Uterus (tissue), 3 donors: ENCODE measurements at regions not wholly inside any gene's neighbourhood (a gene's known extent, or its start where the extent isn't known, plus 50 kb on each side); places are given as distances from the start of the nearest gene placed in this dataset.

Source experiments
- DNase-seq, 2 donors: peaks; one replicate each; pipeline ENCODE4 v3.0.0-alpha.2; 2019 to 2020
- H3K27ac ChIP-seq, 2 donors: fragments of 200-600 bp; sonication (generic); 1 replicate in 1 of 2; 2 replicates in 1 of 2; pipeline ENCODE4 v1.5.1; 2016 to 2018
- H3K27me3 ChIP-seq, 2 donors: fragments of 200-600 bp; sonication (generic); one replicate each; pipeline ENCODE4 v1.5.1; 2018 to 2019; ENCODE audit warnings: control low read depth in 1 of 2
- H3K36me3 ChIP-seq, 2 donors: fragments of 200-600 bp; sonication (generic); one replicate each; pipeline ENCODE4 v1.5.1; 2019; ENCODE audit warnings: control low read depth in 1 of 2
- H3K4me1 ChIP-seq, 2 donors: fragments of 200-600 bp; sonication (generic); one replicate each; pipeline ENCODE4 v1.5.1; 2018 to 2019; ENCODE audit warnings: control low read depth in 1 of 2
- H3K4me3 ChIP-seq, 2 donors: fragments of 200-600 bp; sonication (generic); 1 replicate in 1 of 2; 2 replicates in 1 of 2; pipeline ENCODE4 v1.5.1; 2018 to 2019; ENCODE audit warnings: mild to moderate bottlenecking in 1 of 2
- H3K9me3 ChIP-seq, 2 donors: fragments of 200-600 bp; sonication (generic); one replicate each; pipeline ENCODE4 v1.5.1; 2019; ENCODE audit warnings: control low read depth in 1 of 2
- POLR2A ChIP-seq, 2 donors: fragments of 450-650 bp; IDR thresholded peaks; one replicate each; pipeline ENCODE4 v1.6.1; 2016; ENCODE audit warnings: antibody characterized with exemption in 2 of 2, mild to moderate bottlenecking in 1 of 2, moderate library complexity in 1 of 2
- intact Hi-C: fragments of 100-400 bp; cut with DNase I; formaldehyde crosslinking; loops from one replicate; pipeline ENCODE4 v1.15.1; 2023; ENCODE audit warnings: low total_unique reads
- TF ChIP-seq, protein P1 (sequence below), 4 experiments: fragments of 200-600 bp in 2 of 4; fragments of 450-650 bp in 2 of 4; sonication (generic) in 2 of 4; IDR thresholded peaks; one replicate each; pipeline ENCODE4 v1.5.1; 2016 to 2019; ENCODE audit warnings: antibody characterized with exemption in 4 of 4, mild to moderate bottlenecking in 2 of 4, moderate library complexity in 1 of 4
- donor health status: DM: yes; HTN: yes; CAD: no.

DNA sequence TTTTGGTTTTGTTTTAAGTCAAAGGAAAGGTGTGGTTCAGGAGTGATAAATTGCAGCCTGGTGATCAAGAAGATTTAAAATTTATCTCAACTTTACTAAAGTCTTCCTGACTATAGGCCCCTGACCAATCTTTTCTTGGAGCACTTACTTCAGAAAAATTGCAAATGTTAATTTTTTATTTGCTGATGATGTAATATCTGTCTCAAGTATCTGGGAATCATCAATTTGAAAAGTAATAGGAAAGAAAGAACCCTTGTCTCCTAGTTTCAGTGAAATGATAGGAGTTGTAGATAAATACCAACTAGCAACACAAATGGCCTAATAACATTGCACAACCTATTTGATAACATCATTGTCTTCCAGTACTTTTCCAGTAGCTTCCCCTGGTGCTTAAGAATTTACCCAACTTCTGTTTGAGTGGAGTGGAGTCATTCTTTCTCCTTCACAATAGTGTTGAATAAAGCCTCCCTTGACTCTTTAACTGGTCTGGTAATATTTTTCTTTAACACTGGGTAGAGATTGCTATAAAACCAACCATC, 648.3 kb upstream of the ADGRB3 start:
- intact Hi-C loops = no loop called here

DNA sequence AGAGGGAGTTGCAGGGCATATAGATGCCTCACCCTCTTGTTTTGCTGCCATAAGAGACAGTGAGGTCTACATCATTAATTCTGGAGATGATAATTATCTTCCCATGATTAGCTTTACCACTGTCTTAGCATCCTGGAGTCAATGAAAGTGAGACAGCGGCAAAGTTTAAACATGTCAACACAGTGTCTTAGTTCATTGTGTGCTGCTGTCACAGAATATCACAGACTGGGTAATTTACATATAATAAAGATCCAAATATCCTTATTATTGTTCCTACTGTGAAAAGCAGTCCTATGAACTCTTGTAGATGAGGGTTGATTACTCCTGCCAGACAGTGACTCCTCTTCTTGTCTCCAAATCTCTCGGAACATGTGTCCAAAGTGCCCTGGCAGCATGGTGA, 658.6 kb upstream of the ADGRB3 start:
- no peak for TF ChIP-seq POLR2A (IDR thresholded peaks at IDR 0.05)
- TF ChIP-seq, protein P1, sequence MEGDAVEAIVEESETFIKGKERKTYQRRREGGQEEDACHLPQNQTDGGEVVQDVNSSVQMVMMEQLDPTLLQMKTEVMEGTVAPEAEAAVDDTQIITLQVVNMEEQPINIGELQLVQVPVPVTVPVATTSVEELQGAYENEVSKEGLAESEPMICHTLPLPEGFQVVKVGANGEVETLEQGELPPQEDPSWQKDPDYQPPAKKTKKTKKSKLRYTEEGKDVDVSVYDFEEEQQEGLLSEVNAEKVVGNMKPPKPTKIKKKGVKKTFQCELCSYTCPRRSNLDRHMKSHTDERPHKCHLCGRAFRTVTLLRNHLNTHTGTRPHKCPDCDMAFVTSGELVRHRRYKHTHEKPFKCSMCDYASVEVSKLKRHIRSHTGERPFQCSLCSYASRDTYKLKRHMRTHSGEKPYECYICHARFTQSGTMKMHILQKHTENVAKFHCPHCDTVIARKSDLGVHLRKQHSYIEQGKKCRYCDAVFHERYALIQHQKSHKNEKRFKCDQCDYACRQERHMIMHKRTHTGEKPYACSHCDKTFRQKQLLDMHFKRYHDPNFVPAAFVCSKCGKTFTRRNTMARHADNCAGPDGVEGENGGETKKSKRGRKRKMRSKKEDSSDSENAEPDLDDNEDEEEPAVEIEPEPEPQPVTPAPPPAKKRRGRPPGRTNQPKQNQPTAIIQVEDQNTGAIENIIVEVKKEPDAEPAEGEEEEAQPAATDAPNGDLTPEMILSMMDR (IDR thresholded peaks at IDR 0.05) = no peak
- no peaks in the 10 kb centered on the region for H3K4me1 ChIP-seq
- no peak overlapping the region for H3K4me3 ChIP-seq
- no peaks in the 10 kb centered on the region for H3K27me3 ChIP-seq
- H3K9me3 ChIP-seq = no peaks in the 10 kb centered on the region
- intact Hi-C loops = no loop called here
- H3K27ac ChIP-seq = no peak overlapping the region
- DNase-seq = no peak
- no peaks in the 10 kb centered on the region for H3K36me3 ChIP-seq

More for the DNA sequence above, 648.3 kb upstream of the ADGRB3 start:
- no peak for DNase-seq
- H3K9me3 ChIP-seq = no peaks in the 10 kb centered on the region
- H3K27me3 ChIP-seq = no peaks in the 10 kb centered on the region
- H3K36me3 ChIP-seq = no peaks in the 10 kb centered on the region
- no peak overlapping the region for H3K4me3 ChIP-seq
- no peak for TF ChIP-seq POLR2A (IDR thresholded peaks at IDR 0.05)
- TF ChIP-seq, protein P1 (IDR thresholded peaks at IDR 0.05) = no peak
- no peak overlapping the region for H3K27ac ChIP-seq
- no peaks in the 10 kb centered on the region for H3K4me1 ChIP-seq

DNA sequence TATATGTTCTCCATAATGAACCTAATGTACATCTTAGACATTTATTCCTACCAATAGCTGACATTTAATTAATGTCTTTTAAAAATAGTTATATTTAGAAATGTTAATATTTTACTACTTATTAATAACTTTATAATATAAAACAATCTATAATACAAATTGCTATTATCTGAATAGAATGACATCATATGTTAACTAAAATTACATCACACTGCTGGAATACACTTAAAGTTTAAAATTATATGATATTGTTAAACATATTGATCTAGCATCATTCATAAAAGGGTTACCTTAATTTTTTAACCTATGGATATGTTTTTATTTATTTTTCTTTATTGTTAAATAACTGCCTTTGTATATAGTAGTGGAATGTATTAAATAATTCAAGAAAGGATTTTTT, 660.2 kb upstream of the ADGRB3 start:
- no peak overlapping the region for H3K4me3 ChIP-seq
- H3K9me3 ChIP-seq = no peaks in the 10 kb centered on the region
- DNase-seq = no peak
- H3K36me3 ChIP-seq = no peaks in the 10 kb centered on the region
- TF ChIP-seq POLR2A (IDR thresholded peaks at IDR 0.05) = no peak
- TF ChIP-seq, protein P1 (IDR thresholded peaks at IDR 0.05) = no peak
- H3K4me1 ChIP-seq = no peaks in the 10 kb centered on the region
- H3K27ac ChIP-seq = no peak overlapping the region
- no peaks in the 10 kb centered on the region for H3K27me3 ChIP-seq
- intact Hi-C loops = no loop called here

DNA sequence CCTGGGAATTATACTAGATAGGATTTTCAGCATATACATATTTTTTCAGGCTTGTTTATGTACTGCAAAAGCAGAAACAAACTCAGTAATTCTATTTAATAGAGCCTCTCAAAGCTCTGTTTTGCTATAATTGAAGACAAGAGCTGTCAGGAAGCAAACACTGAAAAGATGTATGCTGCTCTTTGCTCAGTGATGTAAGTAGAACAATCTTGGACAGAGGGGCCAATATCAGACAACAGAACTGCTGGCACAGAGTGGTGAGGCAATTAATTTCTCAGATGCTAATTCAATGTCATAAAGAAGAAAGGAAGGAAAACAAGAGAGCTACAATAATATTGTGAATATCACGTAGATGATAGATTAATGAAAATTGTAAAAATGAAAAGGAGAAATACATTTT, 663.3 kb upstream of the ADGRB3 start:
- no peak overlapping the region for H3K4me3 ChIP-seq
- intact Hi-C loops = no loop called here
- H3K9me3 ChIP-seq = no peaks in the 10 kb centered on the region
- TF ChIP-seq, protein P1 (IDR thresholded peaks at IDR 0.05) = no peak
- no peak for TF ChIP-seq POLR2A (IDR thresholded peaks at IDR 0.05)
- H3K36me3 ChIP-seq = no peaks in the 10 kb centered on the region
- DNase-seq = no peak
- no peak overlapping the region for H3K27ac ChIP-seq
- H3K27me3 ChIP-seq = no peaks in the 10 kb centered on the region
- no peaks in the 10 kb centered on the region for H3K4me1 ChIP-seq

DNA sequence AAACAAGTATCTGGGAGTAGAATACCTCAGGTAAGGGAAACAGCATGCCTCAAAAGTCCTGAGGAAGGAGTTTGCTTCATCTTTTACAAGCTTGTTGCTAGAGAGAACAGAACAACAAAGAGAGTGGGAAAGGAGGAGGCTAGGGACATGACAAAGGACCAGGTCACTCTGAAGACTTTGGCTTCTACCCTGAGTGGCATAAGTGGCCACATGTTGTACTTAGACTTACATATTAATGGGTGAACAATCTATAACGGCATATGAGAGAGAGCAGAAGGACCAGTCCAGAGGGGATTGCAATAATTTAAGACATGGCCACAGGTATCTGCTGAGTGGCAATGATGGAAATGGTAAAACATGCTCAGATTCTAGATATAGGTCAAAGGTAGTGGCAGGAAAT, 668.3 kb upstream of the ADGRB3 start:
- Histone ChIP-seq H3K27ac (no peak overlapping the region), H3K4me1 (no peaks in the 10 kb centered on the region), H3K4me3 (no peak overlapping the region), H3K27me3 (no peaks in the 10 kb centered on the region), H3K9me3 (no peaks in the 10 kb centered on the region), H3K36me3 (no peaks in the 10 kb centered on the region)
- no peak for DNase-seq
- intact Hi-C loops = no loop called here
- TF ChIP-seq, protein P1 (IDR thresholded peaks at IDR 0.05) = no peak
- no peak for TF ChIP-seq POLR2A (IDR thresholded peaks at IDR 0.05)
